SK-N-DZ (cell line): ENCODE measurements at regions not wholly inside any gene's neighbourhood (a gene's known extent, or its start where the extent isn't known, plus 50 kb on each side); places are given as distances from the start of the nearest gene placed in this dataset.

ENCODE experiments used
- DNase-seq: peaks from one replicate; pipeline ENCODE4 v3.0.0-alpha.2; 2015; ENCODE audit warnings: low spot score

- no peak for DNase-seq
Measured at GRCh38 chr13:105251293-105251692, 1284.2 kb downstream of the EFNB2 start.

- no peak for DNase-seq
Measured at GRCh38 chr13:105247830-105248229, 1287.6 kb downstream of the EFNB2 start.

- no peak for DNase-seq
Measured at GRCh38 chr13:105240371-105240770, 1295.1 kb downstream of the EFNB2 start.

- DNase-seq: no peak
Measured at GRCh38 chr13:105232439-105232838, 1303.0 kb downstream of the EFNB2 start.

DNA sequence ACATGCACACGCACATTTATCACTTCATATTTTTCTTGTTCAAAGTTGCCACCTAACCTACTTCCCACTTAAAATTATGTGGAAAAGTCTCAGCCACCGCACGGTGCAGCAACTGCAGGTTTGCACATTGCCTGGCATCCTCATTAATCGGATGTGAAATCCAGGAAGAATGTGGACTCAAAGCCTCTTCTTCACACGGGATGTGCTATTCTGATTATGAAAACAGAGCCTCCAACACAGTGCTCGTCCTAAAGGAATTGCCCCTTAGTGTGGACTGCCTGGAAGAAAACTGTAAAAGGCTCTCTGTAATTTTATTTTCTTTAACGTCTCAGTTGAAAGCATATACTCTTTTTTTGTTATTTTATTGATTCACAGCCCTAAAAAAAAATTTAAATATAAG lies 1303.5 kb downstream of the EFNB2 start:
- no peak for DNase-seq

DNA sequence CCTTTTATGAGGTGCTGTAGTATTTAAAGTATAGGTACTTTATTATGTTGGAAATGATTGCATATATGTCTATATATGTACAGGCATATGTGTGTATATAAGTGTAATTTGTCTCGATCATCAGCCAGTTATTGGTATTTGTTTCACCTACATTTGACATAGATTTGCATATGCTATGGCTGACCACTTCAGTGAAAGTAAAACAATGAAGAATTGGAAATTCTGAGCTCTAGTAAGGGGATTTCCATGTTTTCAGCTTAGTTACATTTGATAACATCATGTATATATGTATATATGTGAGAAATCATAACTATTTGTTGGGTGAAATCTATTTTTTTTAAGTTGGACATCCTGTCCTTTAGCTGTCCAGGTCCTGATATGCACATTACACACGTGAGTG lies 1303.9 kb downstream of the EFNB2 start:
- no peak for DNase-seq

DNA sequence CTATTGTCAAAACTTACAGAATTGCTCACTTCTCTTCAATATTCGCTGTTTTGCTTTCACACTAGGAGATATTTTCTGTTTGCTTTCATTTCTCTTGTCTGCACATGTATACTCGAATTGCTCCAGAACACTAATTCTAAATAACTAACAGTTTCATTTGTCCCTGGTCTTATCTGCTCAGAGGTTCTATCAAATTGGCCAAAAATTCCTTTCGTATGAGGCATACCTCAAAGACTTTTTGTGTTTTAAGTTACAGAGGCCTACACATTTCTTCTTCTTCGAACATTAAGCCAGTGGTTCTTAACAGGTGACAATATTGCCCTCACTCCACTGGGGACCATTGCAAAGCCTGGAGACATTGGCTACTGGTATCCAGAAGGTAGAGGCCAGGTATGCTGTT lies 1314.6 kb downstream of the EFNB2 start:
- no peak for DNase-seq

GRCh38 chr13:105220063-105220462 lies 1315.4 kb downstream of the EFNB2 start:
- no peak for DNase-seq

DNA sequence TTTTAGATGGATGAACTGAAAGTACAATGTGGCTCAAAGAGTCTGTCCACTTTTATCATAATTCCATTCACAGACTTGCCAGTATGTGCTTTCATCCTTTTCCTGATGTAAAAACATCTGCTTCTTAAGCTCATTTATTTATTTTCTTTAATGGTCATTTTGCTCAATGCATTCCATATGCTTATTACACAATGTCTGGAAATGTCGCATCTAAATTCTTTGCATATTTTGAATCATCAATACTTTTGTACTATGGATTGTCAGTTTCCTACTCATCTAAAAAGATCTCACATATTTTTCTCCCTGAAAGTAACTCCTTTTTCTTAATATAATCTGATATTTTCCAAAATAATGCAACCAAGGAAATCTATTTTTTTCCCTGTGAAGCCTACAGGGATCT lies 1315.8 kb downstream of the EFNB2 start:
- DNase-seq: no peak

DNA sequence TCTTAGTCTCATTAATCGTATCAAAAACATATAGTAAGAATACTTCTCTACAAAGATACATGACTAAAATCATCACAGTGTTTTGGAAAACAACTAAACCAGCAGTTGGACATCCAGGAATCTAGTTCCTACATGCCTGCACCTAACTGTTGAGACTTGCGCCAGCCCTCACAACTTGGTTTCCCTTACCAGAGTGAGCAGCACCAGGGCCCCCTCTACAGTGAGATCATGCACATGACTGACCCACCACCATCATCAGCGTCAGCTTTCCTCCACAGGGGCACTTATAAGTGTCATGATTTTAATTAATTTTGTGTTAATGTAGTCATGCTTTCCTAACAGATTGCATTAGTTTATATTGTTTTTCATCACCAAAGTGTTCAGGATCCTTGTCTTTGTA lies 1322.0 kb downstream of the EFNB2 start:
- no peak for DNase-seq

DNA sequence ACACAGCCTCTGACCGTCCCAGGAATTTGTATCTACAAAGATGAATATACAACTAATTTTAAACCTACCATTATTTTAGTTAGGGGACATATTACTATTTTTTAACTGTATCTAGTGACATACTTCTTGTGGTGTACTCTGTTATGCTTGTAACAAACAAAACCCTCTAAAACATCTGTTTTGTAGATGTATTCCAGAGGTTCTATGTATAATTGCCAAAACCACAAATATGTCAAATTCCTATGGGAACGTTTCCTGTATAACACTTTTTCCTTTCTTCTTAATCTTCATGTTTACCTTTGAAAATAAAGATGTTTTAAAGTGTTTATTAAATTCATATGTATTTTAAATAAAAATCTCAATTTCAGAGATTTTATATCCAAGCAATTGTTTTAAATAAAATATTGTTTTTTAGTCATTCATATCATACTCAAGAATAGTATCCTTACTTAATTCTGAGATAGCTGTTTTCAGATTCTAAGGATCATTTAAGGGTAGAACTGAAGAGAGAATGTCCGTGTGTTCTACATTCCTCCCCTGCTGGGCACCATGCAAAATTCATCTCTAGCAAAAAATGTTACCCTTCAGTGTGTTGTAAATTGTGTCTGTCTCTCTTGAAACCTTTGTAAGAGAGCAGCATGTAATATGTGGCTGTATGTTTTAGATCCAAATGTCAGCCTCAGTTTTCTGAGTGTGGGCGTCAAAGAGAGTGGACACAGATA lies 1327.7 kb downstream of the EFNB2 start:
- no peak for DNase-seq

DNA sequence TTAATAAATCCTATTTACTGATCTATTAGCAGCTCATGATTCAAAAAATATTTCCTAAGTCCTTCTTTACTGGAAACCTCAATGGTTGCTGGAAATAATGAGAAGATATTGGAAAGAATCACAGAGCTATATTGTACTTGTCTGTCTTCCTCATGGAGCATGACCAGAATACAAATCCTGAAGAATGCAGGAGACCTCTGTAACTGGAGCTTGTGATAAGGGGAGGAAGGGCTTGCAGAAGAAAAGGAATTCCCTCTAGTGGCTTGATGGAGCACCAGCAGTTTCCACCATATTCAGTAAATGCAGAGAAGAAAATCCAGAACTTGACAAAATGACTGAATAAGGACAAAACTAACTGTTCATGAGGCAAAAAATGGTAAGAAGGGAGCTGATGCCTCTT lies 1333.1 kb downstream of the EFNB2 start:
- peak; percentile 58 for DNase-seq

DNA sequence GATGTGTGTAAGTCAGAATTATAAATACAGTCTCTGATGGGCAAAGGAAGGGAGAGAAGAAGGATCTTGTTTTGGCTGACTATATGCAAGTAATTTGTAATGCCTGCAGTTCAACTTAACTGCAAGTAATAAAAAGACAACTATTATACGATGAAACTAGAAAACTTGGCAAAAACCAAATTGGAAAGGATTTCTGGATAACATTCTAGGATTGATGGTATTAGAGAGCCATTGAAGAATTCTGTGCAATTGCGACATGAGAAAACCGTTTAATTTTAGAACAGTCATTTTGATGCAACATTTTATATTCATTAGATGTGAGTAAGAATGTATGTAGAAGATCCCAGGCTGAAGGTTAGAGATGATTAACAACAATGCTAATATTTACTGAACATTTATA lies 1334.1 kb downstream of the EFNB2 start:
- no peak for DNase-seq

DNA sequence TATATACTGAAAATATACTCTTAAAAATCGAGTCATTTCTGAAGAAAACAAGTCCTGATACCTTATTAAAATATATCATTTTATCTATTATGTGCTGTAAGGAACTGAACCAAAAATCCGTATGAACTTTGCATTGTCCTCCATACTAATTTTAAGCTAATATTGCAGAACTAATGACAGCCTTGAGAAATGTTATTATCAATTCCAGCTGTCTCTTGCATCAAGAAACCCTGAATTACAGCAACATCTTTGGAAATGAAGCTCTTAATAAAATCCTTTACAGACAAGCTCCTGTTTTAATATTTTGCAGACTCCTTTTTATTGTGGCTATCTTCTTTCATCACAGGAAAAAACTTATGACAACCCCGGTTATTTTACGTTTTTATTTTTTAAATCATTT lies 1335.3 kb downstream of the EFNB2 start:
- DNase-seq: no peak

DNA sequence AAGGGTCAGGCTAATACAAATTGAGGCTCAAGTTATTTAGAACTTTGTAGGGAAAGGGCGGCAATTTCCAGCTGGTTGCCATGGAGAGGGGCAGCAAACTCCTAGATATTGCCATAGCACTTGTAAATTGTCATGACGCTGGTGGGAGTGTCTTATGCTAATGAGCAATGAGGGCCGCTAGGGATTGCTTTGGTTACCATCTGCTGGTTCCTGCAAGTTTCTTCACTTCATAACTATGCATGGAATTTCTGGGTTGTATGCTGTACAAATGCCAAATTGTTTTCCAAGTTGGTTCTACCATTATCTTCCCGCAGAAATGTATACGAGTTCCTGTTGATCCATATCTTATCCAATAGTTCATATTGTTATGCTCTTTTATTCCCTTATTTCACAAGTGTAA lies 1339.4 kb downstream of the EFNB2 start:
- DNase-seq: no peak

DNA sequence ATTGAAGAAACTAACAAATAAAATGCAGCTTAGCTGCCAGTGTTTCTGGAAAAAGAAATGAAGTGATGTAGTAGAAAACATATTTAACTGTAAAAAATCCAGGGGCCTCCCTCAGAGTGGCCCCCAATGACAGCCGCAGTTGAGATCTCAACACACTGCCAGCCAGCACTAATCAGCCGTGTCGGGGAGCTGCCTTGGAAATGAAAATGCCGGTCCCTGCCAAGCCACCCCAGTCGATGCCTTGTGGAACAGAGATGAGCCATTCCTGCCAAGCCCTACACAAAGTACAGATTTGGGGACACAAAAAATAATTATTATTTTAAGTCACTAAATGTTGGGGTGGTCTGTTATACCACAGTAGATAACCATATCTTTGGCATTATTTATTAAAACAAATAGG lies 1342.4 kb downstream of the EFNB2 start:
- no peak for DNase-seq

- DNase-seq: no peak
Measured at GRCh38 chr13:105184201-105184600, 1351.3 kb downstream of the EFNB2 start.

DNA sequence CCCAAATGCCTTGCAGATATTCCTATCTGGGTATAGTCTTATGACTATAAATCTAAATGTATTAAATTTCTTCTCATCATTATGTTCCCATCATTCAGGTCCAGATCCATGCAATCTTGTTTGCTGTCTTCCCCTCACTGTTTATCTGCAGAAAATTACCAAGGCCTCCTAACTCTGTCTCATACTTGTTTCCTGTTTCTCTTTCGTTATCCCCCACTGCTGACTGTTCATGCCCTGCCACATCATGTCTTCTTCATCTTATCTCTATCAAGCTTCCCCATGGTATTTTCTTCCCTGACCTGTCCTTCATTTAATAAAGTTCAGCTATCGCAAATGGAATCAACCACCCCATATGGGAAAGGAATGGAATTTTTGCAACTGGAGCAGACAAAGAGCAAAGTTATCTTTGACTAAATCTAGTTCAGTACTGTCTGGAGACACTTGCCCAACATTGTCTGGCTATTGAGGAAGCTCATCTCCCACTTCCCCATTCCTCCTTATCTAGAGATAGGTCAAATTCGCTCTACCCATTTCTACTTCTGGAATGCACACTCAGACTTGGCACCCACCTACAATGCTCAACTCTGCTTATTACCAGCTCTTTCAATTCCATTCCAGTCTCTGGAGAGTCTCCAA lies 1358.1 kb downstream of the EFNB2 start:
- DNase-seq: peak; percentile 65

- no peak for DNase-seq
Measured at GRCh38 chr13:105170438-105170837, 1365.0 kb downstream of the EFNB2 start.

DNA sequence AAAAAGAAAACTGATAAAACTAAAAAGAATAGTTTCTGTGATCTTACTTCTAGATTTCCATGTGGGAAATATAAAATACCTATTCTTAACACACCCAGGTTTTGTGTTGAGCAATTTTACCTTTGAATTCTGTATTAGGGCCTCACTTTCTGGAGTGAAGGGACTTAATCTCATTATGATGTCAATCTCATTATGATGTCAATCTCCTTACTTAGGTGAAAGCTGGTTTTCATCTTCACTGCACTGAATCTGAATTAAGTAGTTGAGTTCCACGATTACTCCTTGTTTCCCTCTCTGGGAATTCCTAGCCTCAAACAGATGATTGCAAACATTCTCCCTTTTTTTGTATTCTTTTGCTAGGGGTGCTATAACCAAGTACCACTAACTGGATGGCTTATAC lies 1367.2 kb downstream of the EFNB2 start:
- DNase-seq: peak; percentile 10

- no peak for DNase-seq
Measured at GRCh38 chr13:105167385-105167784, 1368.1 kb downstream of the EFNB2 start.

DNA sequence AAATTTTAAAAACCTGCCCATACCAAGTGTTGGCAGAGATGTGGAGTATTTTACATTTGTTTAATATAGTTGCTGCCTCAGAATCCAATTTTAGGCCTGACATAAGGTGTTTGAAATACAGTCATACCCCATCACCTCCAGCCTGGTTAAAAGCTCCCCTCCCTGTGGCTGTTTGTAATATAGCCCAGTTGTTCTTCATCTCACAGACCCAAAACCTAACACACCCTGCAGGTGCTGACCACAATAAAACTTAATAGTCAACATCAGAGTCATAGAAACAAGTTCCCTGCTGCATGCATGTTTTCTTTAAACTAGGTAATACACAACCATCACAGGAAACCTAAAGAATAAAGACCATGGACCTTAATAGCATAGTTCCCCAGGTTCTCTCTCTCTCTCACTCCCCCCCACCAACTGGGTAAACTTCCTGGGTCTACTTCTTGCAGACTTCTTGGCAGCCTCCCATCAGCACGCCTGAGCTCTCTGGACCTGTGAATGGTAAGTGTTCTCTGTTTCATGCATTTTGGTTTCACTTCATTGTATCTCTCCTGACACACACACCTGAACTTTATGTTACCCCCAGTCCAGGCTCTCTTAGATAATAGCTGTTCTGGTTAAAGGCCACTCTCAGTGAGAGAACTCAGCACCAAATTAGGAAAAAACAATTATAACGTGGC lies 1369.9 kb downstream of the EFNB2 start:
- DNase-seq: no peak

GRCh38 chr13:105159841-105160240 lies 1375.6 kb downstream of the EFNB2 start:
- DNase-seq: no peak
